ENCODE measurements at regions not wholly inside any gene's neighbourhood (a gene's known extent, or its start where the extent isn't known, plus 50 kb on each side); places are given as distances from the start of the nearest gene placed in this dataset.

DNA sequence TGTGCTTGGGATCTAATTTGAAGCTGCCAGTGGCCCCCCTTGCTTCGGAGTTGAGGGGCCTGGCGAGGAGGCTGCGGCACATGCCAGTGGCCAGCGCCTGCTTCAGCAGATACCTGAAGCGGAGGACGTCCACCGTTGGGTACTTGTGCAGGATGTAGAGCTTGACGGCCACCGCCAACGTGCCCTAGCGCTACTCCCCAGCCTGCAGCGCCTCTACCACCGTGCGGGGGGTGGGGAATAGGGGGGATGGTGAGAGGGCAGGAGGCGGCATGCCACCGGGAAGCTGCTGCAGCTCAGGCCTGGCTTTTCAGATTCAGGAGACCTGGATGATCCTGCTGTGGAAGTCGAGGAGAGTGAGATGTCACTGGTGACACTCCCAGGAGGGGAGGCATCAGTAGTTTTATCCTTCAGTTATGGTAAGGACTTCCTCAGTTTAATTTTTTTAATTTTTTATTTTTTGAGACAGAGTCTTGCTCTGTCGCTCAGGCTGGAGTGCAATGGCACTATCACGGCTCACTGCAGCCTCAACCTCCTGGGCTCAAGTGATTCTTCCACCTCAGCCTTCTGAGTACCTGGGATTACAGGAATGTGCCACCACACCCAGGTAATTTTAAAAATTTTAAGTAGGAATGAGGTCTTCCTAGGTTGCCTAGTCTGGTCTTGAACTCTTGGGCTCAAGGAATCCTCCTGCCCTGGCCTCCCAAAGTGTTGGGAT is 150.6 kb upstream of the FRMD4B start:
- no peak overlapping the region for H3K27ac Mint-ChIP-seq
- no peak overlapping the region for H3K4me3 Mint-ChIP-seq
- no peak for ATAC-seq
- no peaks in the 10 kb centered on the region for H3K4me1 Mint-ChIP-seq
- no peaks in the 10 kb centered on the region for H3K36me3 Mint-ChIP-seq
- no peaks in the 10 kb centered on the region for H3K9me3 Mint-ChIP-seq
- no peak for DNase-seq (ENCODE audit: low spot score in 2 of 2)

DNA sequence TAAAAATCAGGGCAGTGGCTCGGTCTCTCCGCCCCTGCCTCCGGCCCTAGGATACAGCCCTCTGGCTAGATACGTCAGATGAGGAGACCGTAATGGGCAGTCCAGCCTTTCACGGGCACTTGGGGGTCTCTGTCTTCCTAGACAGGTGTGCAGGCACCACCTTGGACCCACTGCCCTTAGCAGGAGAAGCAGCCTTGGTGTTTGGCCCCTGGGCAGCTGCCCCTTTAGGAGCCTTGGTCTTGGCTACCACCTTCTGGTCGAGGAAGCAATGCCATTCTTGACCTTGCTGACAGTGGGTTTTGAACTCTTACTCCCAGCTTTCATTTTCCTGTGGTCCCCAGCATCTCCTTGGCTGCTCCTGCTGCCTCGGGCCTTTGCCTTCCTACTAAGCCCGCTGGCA is 149.7 kb upstream of the FRMD4B start:
- ATAC-seq = peak; percentile 21
- H3K9me3 Mint-ChIP-seq = no peaks in the 10 kb centered on the region

DNA sequence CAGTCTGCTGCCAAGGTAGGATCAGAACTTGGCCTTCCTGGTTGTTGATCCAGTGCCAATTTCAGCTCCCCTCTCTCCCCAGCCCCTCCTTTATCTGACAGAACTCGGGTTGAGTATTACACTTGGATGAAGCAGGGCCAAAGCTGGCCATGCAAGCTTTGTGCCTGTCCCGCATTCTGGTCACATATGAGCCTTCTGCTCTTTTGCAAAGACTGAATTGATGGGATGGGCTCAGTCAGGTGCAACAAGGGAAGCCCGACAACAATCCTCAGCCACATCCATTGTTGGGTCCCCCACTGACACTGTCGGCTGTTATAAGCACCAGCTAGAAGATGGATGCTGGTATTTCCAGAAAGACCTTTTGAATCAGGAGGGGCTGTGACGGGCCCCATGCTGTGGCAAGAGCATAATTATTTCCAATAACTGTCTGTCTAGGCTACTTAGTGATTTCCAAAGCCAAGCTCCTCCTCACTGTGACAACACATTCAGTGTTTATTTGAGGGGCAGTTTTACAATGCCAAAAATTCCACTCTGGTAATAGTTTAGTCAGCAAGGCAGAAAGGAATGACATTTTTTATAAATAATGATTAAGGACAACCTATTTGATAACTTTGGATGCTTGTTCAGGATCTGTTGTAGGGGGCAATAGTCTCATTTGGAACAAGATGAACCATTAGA is 146.8 kb upstream of the FRMD4B start:
- no peaks in the 10 kb centered on the region for H3K9me3 Mint-ChIP-seq
- H3K4me3 Mint-ChIP-seq = no peak overlapping the region
- H3K27ac Mint-ChIP-seq = no peak overlapping the region
- H3K36me3 Mint-ChIP-seq = no peaks in the 10 kb centered on the region
- no peak for DNase-seq (ENCODE audit: low spot score in 2 of 2)
- H3K4me1 Mint-ChIP-seq = no peaks in the 10 kb centered on the region
- ATAC-seq = no peak

More for the DNA sequence above, 149.7 kb upstream of the FRMD4B start:
- no peak for DNase-seq (ENCODE audit: low spot score in 2 of 2)
- no peak overlapping the region for H3K4me3 Mint-ChIP-seq
- H3K4me1 Mint-ChIP-seq = no peaks in the 10 kb centered on the region
- H3K36me3 Mint-ChIP-seq = no peaks in the 10 kb centered on the region
- H3K27ac Mint-ChIP-seq = no peak overlapping the region

DNA sequence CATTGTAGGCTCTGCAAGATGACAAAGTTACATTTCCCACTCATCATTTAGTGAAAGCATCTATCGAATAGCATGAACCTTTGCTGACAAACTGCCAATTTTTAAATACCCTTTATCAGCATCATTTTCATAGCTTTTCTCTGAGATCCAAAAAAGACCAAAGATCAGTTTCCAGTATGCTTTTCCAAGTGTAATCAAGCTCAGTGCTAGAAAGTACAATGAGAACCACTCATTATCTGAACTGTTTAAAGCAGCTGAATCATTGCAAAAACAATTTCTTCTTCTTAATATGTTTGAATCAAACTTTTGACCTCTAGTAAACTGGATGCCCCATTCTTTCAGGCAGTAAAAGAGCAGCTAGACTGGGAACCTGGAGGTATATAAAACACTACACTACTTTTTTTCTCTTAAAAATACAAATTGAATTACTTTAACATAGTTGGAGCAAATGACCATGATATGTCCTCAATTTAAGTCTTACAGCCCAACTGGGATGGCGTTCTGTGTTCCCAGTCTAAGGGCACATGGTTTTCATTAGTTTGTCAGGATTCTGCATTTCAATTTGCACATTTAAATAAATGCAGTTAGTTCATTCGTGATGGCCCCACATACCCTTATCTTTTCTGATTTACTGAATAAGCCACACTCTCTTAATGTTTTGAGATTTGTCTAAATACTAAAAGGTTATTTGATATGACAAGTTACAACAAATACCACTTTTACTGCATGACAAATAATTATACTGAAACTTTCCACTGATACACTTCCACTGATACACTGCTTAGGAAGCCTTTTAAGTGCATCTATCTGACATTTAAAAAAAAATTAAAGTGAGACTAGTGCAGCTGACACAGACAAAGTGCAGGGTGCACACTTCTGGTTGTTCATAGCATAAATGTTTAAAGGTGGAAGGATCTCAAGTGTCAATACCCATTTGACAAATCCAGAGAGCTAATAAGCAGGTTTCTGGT is 146.0 kb upstream of the FRMD4B start:
- H3K4me3 Mint-ChIP-seq = no peak overlapping the region
- no peaks in the 10 kb centered on the region for H3K4me1 Mint-ChIP-seq
- no peaks in the 10 kb centered on the region for H3K36me3 Mint-ChIP-seq
- ATAC-seq (no peak), DNase-seq (ENCODE audit: low spot score in 2 of 2) (no peak)
- H3K9me3 Mint-ChIP-seq = no peaks in the 10 kb centered on the region
- no peak overlapping the region for H3K27ac Mint-ChIP-seq

DNA sequence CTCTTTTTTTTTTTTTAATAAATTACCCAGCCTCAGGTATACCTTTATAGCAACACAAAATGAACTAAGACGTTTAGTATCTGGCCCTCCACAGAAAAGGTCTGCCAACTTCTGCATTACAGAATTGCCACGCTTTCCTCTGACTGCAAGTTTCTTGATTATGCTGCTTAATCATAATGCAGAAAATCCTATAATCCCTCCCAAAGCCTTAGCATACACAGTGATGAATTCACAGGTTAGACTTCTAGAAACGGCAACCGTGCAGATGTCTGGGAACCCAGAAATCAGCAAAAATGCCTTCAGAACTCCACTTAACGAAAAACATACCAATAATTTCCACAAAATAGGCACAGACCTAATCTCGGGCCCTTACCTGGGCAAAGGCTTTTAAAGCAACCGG is 144.7 kb upstream of the FRMD4B start:
- Mint-ChIP-seq H3K4me1 (no peaks in the 10 kb centered on the region), H3K9me3 (no peaks in the 10 kb centered on the region), H3K27ac (no peak overlapping the region), H3K4me3 (no peak overlapping the region), H3K36me3 (no peaks in the 10 kb centered on the region)
- DNase-seq (ENCODE audit: low spot score in 2 of 2) = no peak
- no peak for ATAC-seq

DNA sequence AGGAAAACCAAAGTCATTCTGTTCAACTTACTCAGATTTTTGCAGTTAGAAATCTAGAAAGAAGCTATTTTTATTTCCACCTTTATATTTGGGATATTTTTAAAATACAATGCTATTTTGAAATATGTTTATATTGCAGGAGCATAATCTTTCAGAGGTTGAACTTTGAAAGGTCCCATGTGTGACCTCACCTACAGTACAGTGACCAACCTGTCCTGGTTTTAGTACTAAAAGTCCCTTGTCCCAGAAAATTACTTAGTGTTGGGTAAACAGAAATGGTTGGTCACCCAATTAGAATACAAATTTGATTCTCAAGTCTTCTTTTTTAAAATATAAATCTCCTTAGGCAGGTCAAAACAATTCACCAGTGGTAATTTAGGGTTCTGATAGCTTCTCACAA is 141.6 kb upstream of the FRMD4B start:
- no peak overlapping the region for H3K4me3 Mint-ChIP-seq
- H3K36me3 Mint-ChIP-seq = no peaks in the 10 kb centered on the region
- H3K4me1 Mint-ChIP-seq = no peaks in the 10 kb centered on the region
- H3K27ac Mint-ChIP-seq = no peak overlapping the region
- no peak for ATAC-seq
- DNase-seq (ENCODE audit: low spot score in 2 of 2) = no peak
- H3K9me3 Mint-ChIP-seq = peaks cover 8% of the 10 kb centered on the region

- ATAC-seq = no peak
- Mint-ChIP-seq H3K9me3 (peaks cover 8% of the 10 kb centered on the region), H3K36me3 (no peaks in the 10 kb centered on the region), H3K4me3 (no peak overlapping the region), H3K27ac (no peak overlapping the region), H3K4me1 (no peaks in the 10 kb centered on the region)
- no peak for DNase-seq (ENCODE audit: low spot score in 2 of 2)
These were observed 138.9 kb upstream of the FRMD4B start for GRCh38 chr3:69524816-69525215.

GRCh38 chr3:69521286-69521685 is 135.4 kb upstream of the FRMD4B start:
- Mint-ChIP-seq H3K4me3 (no peak overlapping the region), H3K27ac (no peak overlapping the region), H3K36me3 (no peaks in the 10 kb centered on the region), H3K9me3 (peaks cover 8% of the 10 kb centered on the region), H3K4me1 (no peaks in the 10 kb centered on the region)
- ATAC-seq (no peak), DNase-seq (ENCODE audit: low spot score in 2 of 2) (no peak)

DNA sequence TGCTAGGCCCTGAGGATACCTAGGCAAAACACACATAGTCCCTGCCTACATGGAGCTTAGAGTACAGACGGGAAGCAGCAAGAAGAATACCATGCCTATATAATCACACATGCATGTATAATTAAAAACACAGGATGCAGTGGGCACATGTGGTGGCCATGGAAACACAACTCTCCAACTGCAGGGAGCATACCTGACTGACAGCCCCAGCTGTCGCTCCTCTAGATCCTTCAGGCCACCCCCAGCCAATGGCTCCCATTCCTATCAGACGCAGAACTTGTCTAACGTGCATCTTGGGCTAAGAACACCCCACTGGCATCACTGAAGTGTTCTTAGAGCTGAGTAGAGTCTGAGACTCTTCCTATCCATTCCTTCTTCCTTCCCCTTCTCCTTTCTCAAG is 125.5 kb upstream of the FRMD4B start:
- ATAC-seq = no peak
- Mint-ChIP-seq H3K4me1 (no peaks in the 10 kb centered on the region), H3K27ac (no peak overlapping the region), H3K36me3 (no peaks in the 10 kb centered on the region), H3K9me3 (peaks cover 4% of the 10 kb centered on the region), H3K4me3 (no peak overlapping the region)
- DNase-seq (ENCODE audit: low spot score in 2 of 2) = no peak

- H3K27ac Mint-ChIP-seq = no peak overlapping the region
These were observed 124.7 kb upstream of the FRMD4B start for GRCh38 chr3:69510481-69511030.

GRCh38 chr3:69509288-69509687 is 123.4 kb upstream of the FRMD4B start:
- no peak for DNase-seq (ENCODE audit: low spot score in 2 of 2)
- Mint-ChIP-seq H3K4me3 (no peak overlapping the region), H3K36me3 (no peaks in the 10 kb centered on the region), H3K27ac (no peak overlapping the region), H3K9me3 (peaks cover 4% of the 10 kb centered on the region), H3K4me1 (no peaks in the 10 kb centered on the region)
- ATAC-seq = no peak

More at GRCh38 chr3:69510481-69511030, 124.7 kb upstream of the FRMD4B start:
- Mint-ChIP-seq H3K36me3 (no peaks in the 10 kb centered on the region), H3K9me3 (peaks cover 4% of the 10 kb centered on the region), H3K4me1 (no peaks in the 10 kb centered on the region), H3K4me3 (no peak overlapping the region)
- DNase-seq (ENCODE audit: low spot score in 2 of 2) = no peak
- ATAC-seq = no peak

- ATAC-seq (no peak), DNase-seq (ENCODE audit: low spot score in 2 of 2) (no peak)
- no peaks in the 10 kb centered on the region for H3K9me3 Mint-ChIP-seq
- H3K4me1 Mint-ChIP-seq = no peaks in the 10 kb centered on the region
- H3K36me3 Mint-ChIP-seq = no peaks in the 10 kb centered on the region
- no peak overlapping the region for H3K27ac Mint-ChIP-seq
- H3K4me3 Mint-ChIP-seq = no peak overlapping the region
These were observed 120.0 kb upstream of the FRMD4B start for GRCh38 chr3:69505770-69506407.

DNA sequence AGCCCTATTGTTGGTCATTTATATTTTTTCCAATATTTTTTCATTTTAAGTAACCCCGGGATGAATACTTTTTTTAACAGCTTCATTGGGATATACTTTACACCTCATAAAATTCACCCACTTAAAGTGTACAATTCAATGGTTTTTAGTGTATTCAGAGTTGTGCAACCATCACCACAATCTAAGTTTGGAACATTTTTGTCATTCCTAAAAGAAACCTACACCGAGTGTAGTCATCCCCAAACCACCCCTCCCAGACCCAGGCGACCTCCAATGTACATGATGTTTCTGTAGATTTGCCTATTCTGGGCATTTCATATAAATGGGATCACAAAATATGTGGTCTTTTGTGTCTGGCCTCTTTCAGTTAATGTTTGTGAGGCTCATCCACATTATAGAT is 118.3 kb upstream of the FRMD4B start:
- Mint-ChIP-seq H3K4me3 (no peak overlapping the region), H3K4me1 (no peaks in the 10 kb centered on the region), H3K36me3 (no peaks in the 10 kb centered on the region), H3K27ac (no peak overlapping the region), H3K9me3 (no peaks in the 10 kb centered on the region)
- no peak for DNase-seq (ENCODE audit: low spot score in 2 of 2)
- no peak for ATAC-seq

DNA sequence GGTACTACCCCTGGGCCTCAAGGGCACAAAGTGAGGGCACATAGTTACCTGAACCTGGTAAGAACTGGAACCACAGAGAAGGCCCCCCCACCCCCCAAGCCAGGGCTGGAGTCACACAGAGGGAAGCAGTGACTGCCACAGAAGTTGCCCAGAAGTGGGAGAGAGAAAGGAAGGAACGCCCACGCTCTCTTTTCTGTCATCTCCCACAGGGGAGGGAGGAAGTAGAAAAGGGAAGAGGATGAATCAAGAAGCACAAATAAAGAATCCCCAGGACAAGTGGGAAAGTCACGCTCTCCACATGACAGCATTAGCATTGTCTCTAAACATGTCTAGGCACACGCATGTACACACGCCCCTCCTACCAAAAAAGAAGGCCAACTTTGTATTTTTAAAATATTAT is 114.7 kb upstream of the FRMD4B start:
- Mint-ChIP-seq H3K36me3 (no peaks in the 10 kb centered on the region), H3K4me1 (no peaks in the 10 kb centered on the region), H3K4me3 (no peak overlapping the region), H3K9me3 (no peaks in the 10 kb centered on the region), H3K27ac (no peak overlapping the region)
- ATAC-seq = no peak
- DNase-seq (ENCODE audit: low spot score in 2 of 2) = no peak

DNA sequence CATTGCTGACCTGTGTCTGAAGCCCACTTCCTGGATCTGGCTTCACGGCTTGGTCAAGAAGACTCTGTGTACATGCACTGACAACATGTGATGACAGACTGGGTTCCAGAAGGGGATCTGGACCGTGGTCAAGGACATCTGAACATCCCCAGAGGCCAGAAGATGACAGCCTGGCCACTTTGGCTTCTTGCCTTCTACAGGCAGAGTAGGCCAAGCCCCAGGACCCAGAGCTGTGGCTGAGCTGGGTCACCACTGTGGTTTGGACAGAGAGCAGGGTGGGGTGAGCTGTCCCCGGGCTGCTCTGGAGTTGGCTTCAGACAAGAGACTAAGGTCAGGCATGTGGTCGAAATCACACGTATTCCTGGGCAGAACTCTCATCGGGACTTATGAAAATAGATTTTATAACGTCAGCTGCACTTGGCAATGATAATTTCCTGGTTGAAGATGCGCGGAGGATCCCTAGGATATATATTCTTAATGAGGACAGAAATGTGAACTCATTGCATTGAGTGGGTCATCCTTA is 114.1 kb upstream of the FRMD4B start:
- Mint-ChIP-seq H3K4me3 (no peak overlapping the region), H3K9me3 (no peaks in the 10 kb centered on the region), H3K36me3 (no peaks in the 10 kb centered on the region), H3K27ac (no peak overlapping the region), H3K4me1 (no peaks in the 10 kb centered on the region)
- ATAC-seq (no peak), DNase-seq (ENCODE audit: low spot score in 2 of 2) (no peak)

All from stimulated activated effector memory CD8-positive, alpha-beta T cell treated with anti-CD3 and anti-CD28 coated beads, Interleukin-12 subunit alpha, Interleukin-12 subunit beta, amount 100 ng/mL, for 72 hours (primary cell).